ENCODE measurements at regions not wholly inside any gene's neighbourhood (a gene's known extent, or its start where the extent isn't known, plus 50 kb on each side); places are given as distances from the start of the nearest gene placed in this dataset.
A peak's percentile ranks its signal among the peaks of the same experiment; 100 is the strongest.

- TF ChIP-seq CTCF (IDR thresholded peaks at IDR 0.05; ENCODE audit: insufficient read depth, low read length, severe bottlenecking) = no peak
- Histone ChIP-seq H3K36me3 (ENCODE audit: control insufficient read depth, insufficient read depth, low read length) (no peaks in the 10 kb centered on the region), H3K4me3 (ENCODE audit: low read depth, low read length) (no peak overlapping the region), H3K27me3 (ENCODE audit: control insufficient read depth, insufficient read depth, low read length) (no peaks in the 10 kb centered on the region)
- DNase-seq (ENCODE audit: low read depth) (peak; percentile 95), FAIRE-seq (no peak)
Measured at GRCh38 chr4:129342819-129343408, 247.0 kb downstream of the C4orf33 start.

GRCh38 chr4:129344058-129344457 is 248.1 kb downstream of the C4orf33 start:
- Histone ChIP-seq H3K36me3 (ENCODE audit: control insufficient read depth, insufficient read depth, low read length) (no peaks in the 10 kb centered on the region), H3K27me3 (ENCODE audit: control insufficient read depth, insufficient read depth, low read length) (no peaks in the 10 kb centered on the region), H3K4me3 (ENCODE audit: low read depth, low read length) (no peak overlapping the region)
- FAIRE-seq (no peak), DNase-seq (ENCODE audit: low read depth) (peak; percentile 64)
- peak; percentile 62 for TF ChIP-seq CTCF (IDR thresholded peaks at IDR 0.05; ENCODE audit: insufficient read depth, low read length, severe bottlenecking)

GRCh38 chr4:129345609-129346008 is 249.7 kb downstream of the C4orf33 start:
- H3K27me3 ChIP-seq (ENCODE audit: control insufficient read depth, insufficient read depth, low read length) = no peaks in the 10 kb centered on the region
- H3K36me3 ChIP-seq (ENCODE audit: control insufficient read depth, insufficient read depth, low read length) = no peaks in the 10 kb centered on the region
- TF ChIP-seq CTCF (IDR thresholded peaks at IDR 0.05; ENCODE audit: insufficient read depth, low read length, severe bottlenecking) = no peak
- FAIRE-seq (no peak), DNase-seq (ENCODE audit: low read depth) (no peak)
- H3K4me3 ChIP-seq (ENCODE audit: low read depth, low read length) = no peak overlapping the region

- no peaks in the 10 kb centered on the region for H3K27me3 ChIP-seq (ENCODE audit: control insufficient read depth, insufficient read depth, low read length)
- FAIRE-seq = no peak
- no peak for DNase-seq (ENCODE audit: low read depth)
- no peak for TF ChIP-seq CTCF (IDR thresholded peaks at IDR 0.05; ENCODE audit: insufficient read depth, low read length, severe bottlenecking)
- no peak overlapping the region for H3K4me3 ChIP-seq (ENCODE audit: low read depth, low read length)
- H3K36me3 ChIP-seq (ENCODE audit: control insufficient read depth, insufficient read depth, low read length) = no peaks in the 10 kb centered on the region
Measured at GRCh38 chr4:129346036-129346435, 250.1 kb downstream of the C4orf33 start.

GRCh38 chr4:129346734-129347133 is 250.8 kb downstream of the C4orf33 start:
- FAIRE-seq = no peak

More at GRCh38 chr4:129346734-129347133, 250.8 kb downstream of the C4orf33 start:
- no peak for TF ChIP-seq CTCF (IDR thresholded peaks at IDR 0.05; ENCODE audit: insufficient read depth, low read length, severe bottlenecking)
- Histone ChIP-seq H3K27me3 (ENCODE audit: control insufficient read depth, insufficient read depth, low read length) (no peaks in the 10 kb centered on the region), H3K36me3 (ENCODE audit: control insufficient read depth, insufficient read depth, low read length) (no peaks in the 10 kb centered on the region), H3K4me3 (ENCODE audit: low read depth, low read length) (no peak overlapping the region)
- no peak for DNase-seq (ENCODE audit: low read depth)
